ENCODE measurements at regions not wholly inside any gene's neighbourhood (a gene's known extent, or its start where the extent isn't known, plus 50 kb on each side); places are given as distances from the start of the nearest gene placed in this dataset.

GRCh38 chr20:52616629-52617028 lies 355.5 kb upstream of the TSHZ2 start:
- TF ChIP-seq POLR2AphosphoS5 (IDR thresholded peaks at IDR 0.05; ENCODE audit: borderline replicate concordance, low read depth, low read length) (no peak), FOXP2 (optimal IDR thresholded peaks at IDR 0.05; ENCODE audit: control extremely low read depth, extremely low read length, insufficient read depth) (no peak)

Data from SK-N-MC (cell line).